ENCODE measurements at regions not wholly inside any gene's neighbourhood (a gene's known extent, or its start where the extent isn't known, plus 50 kb on each side); places are given as distances from the start of the nearest gene placed in this dataset.

GRCh38 chr1:57860325-57860724 lies 436.5 kb upstream of the DAB1 start (continued):
- TF ChIP-seq POLR2A (IDR thresholded peaks at IDR 0.05; ENCODE audit: borderline replicate concordance, extremely low read depth, insufficient read depth, insufficient read length) (no peak), SRF (IDR thresholded peaks at IDR 0.05; ENCODE audit: low read depth) (no peak)
- TF ChIP-seq, protein P1, sequence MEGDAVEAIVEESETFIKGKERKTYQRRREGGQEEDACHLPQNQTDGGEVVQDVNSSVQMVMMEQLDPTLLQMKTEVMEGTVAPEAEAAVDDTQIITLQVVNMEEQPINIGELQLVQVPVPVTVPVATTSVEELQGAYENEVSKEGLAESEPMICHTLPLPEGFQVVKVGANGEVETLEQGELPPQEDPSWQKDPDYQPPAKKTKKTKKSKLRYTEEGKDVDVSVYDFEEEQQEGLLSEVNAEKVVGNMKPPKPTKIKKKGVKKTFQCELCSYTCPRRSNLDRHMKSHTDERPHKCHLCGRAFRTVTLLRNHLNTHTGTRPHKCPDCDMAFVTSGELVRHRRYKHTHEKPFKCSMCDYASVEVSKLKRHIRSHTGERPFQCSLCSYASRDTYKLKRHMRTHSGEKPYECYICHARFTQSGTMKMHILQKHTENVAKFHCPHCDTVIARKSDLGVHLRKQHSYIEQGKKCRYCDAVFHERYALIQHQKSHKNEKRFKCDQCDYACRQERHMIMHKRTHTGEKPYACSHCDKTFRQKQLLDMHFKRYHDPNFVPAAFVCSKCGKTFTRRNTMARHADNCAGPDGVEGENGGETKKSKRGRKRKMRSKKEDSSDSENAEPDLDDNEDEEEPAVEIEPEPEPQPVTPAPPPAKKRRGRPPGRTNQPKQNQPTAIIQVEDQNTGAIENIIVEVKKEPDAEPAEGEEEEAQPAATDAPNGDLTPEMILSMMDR (IDR thresholded peaks at IDR 0.05 in 2 of 3, conservative IDR thresholded peaks at IDR 0.05 in 1 of 3; ENCODE audit: borderline replicate concordance in 1 of 3, insufficient read depth in 1 of 3, low read depth in 2 of 3, low read length in 2 of 3), result no peak

DNA sequence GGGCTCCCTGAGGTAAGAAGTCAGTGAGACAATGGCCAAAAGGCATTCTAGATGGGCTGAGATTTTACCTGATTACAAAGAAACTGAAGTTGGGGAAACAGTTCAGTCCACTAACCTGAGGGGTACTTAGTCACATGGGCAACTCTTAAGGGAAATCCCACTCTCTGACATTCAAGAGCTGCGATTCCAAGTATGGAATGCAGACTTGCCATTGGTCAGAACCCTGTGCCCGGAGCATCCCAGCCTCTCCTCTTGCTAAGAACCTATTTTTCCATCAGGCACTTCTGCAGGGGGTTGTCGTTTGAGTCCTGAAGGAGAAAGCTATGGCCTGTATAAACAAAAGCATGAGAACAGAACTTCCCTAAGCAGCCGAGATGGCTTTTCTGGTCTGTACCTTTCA lies 434.9 kb upstream of the DAB1 start:
- DNase-seq (ENCODE audit: low read depth, low spot score) (no peak), ATAC-seq (no peak)
- Histone ChIP-seq H3K9me3 (ENCODE audit: control insufficient read depth in 1 of 2, insufficient read depth in 1 of 2, low read depth in 1 of 2, low read length in 2 of 2) (no peaks in the 10 kb centered on the region), H3K79me2 (ENCODE audit: insufficient read depth, low read length) (no peaks in the 10 kb centered on the region), H3K9ac (ENCODE audit: low read length) (no peak overlapping the region), H2AFZ (ENCODE audit: low read depth, low read length, poor library complexity, severe bottlenecking) (no peak overlapping the region), H3K4me2 (ENCODE audit: low read length) (no peak overlapping the region), H3K27me3 (ENCODE audit: insufficient read depth, low read length) (no peaks in the 10 kb centered on the region), H4K20me1 (ENCODE audit: insufficient read depth) (no peaks in the 10 kb centered on the region; the same call in 1 of the 2 replicates), H3K4me1 (ENCODE audit: control insufficient read depth in 1 of 2, insufficient read depth in 2 of 2, low read length in 2 of 2) (no peaks in the 10 kb centered on the region), H3K27ac (ENCODE audit: low read depth, low read length) (no peak overlapping the region), H3K4me3 (replicated peaks in 1 of 2; ENCODE audit: low read depth in 1 of 2, low read length in 2 of 2) (no peak overlapping the region), H3K36me3 (ENCODE audit: control insufficient read depth in 1 of 2, insufficient read depth in 2 of 2, low read length in 2 of 2) (no peaks in the 10 kb centered on the region), H3K9me2 (ENCODE audit: insufficient read depth) (no peaks in the 10 kb centered on the region)
- CTCF ChIA-PET, result no interaction called here
- BruUV-seq (replicated peaks), result no TSS peak
- intact Hi-C loops (cut with micrococcal nuclease), result no loop called here
- TF ChIP-seq, protein P2, sequence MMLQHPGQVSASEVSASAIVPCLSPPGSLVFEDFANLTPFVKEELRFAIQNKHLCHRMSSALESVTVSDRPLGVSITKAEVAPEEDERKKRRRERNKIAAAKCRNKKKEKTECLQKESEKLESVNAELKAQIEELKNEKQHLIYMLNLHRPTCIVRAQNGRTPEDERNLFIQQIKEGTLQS (IDR thresholded peaks at IDR 0.05), result no peak
- TF ChIP-seq JUND (IDR thresholded peaks at IDR 0.05) (no peak), POLR2AphosphoS5 (IDR thresholded peaks at IDR 0.05; ENCODE audit: low read depth, low read length) (no peak), EGR1 (IDR thresholded peaks at IDR 0.05; ENCODE audit: low read depth) (no peak), CBX3 (IDR thresholded peaks at IDR 0.05; ENCODE audit: low read depth) (no peak), RAD21 (IDR thresholded peaks at IDR 0.05; ENCODE audit: low read depth) (no peak), SP1 (IDR thresholded peaks at IDR 0.05; ENCODE audit: low read depth) (no peak), SRF (IDR thresholded peaks at IDR 0.05; ENCODE audit: low read depth) (no peak), EZH2phosphoT487 (IDR thresholded peaks at IDR 0.05; ENCODE audit: borderline replicate concordance) (no peak), ZNF274 (IDR thresholded peaks at IDR 0.05; ENCODE audit: low read depth, low read length) (no peak)
- POLR2A ChIA-PET, result no interaction called here
- RAD21 ChIA-PET (ENCODE audit: low non-redundant PET in 1 of 2, low total read pairs in 2 of 2, uncharacterized antibody in 2 of 2, unreplicated experiment in 2 of 2), result no interaction called here
